ENCODE measurements at regions not wholly inside any gene's neighbourhood (a gene's known extent, or its start where the extent isn't known, plus 50 kb on each side); places are given as distances from the start of the nearest gene placed in this dataset.

DNA sequence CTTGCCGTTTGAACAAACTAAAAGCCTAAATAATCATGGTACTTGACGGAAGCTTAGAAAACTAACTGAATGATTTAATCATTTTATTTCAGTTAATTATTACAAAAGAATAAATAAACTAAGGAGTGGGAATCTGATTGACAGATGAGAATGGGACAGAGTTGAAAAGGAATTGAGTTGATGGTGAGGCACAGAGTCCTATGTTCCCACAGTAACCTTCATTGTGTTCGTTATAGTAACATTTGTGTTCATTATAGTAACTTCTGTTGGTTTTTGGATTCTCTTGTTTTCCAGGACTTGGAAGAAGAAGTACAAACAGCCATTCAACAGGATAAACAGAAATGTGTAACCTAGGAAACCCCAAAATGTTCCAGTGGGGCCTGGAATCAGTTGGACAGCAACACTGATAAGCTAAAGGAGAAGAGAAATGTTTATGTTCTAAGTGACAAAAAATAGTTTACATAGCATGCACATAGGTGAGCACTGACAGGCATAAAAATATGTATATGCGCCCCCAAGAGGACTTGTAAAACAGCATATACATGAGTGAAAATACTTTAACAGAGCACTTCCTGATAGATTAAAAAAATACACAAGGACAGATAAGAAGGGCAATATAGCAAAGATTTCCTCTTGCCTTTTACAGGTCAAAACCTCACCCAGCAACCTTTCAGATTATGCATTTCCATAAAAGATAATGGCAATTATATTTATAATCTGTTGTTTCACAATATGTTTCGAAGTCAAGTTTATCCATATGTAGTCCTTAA lies 218.6 kb upstream of the HTR2C start:
- DNase-seq (ENCODE audit: extremely low spot score) = no peak
- CTCF ChIA-PET = no interaction called here
- TF ChIP-seq, protein P1, sequence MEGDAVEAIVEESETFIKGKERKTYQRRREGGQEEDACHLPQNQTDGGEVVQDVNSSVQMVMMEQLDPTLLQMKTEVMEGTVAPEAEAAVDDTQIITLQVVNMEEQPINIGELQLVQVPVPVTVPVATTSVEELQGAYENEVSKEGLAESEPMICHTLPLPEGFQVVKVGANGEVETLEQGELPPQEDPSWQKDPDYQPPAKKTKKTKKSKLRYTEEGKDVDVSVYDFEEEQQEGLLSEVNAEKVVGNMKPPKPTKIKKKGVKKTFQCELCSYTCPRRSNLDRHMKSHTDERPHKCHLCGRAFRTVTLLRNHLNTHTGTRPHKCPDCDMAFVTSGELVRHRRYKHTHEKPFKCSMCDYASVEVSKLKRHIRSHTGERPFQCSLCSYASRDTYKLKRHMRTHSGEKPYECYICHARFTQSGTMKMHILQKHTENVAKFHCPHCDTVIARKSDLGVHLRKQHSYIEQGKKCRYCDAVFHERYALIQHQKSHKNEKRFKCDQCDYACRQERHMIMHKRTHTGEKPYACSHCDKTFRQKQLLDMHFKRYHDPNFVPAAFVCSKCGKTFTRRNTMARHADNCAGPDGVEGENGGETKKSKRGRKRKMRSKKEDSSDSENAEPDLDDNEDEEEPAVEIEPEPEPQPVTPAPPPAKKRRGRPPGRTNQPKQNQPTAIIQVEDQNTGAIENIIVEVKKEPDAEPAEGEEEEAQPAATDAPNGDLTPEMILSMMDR (IDR thresholded peaks at IDR 0.05; ENCODE audit: control extremely low read depth, extremely low read depth, low read depth, missing control alignments) = no peak
- POLR2A ChIA-PET = no interaction called here

DNA sequence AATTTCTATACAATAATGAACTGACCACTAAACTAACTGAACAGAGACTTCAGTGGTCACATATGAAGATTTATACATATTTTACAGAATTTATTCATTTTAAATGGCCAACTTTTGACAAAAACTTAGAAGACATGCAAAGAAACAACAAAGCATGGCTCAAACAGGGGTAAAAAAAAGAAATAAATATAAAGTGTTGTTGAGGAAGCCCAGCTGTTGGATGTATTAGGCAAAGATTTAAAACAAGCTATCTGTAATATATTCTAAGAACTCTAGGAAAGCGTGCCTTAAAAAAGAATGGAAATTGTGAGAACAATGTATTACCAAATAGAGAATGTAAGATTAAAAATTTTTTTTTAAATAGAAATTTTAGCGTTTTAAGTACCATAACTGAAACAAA lies 210.9 kb upstream of the HTR2C start:
- no peak for DNase-seq (ENCODE audit: extremely low spot score)
- CTCF ChIA-PET = no interaction called here
- TF ChIP-seq, protein P1 (IDR thresholded peaks at IDR 0.05; ENCODE audit: control extremely low read depth, extremely low read depth, low read depth, missing control alignments) = no peak
- POLR2A ChIA-PET = no interaction called here

DNA sequence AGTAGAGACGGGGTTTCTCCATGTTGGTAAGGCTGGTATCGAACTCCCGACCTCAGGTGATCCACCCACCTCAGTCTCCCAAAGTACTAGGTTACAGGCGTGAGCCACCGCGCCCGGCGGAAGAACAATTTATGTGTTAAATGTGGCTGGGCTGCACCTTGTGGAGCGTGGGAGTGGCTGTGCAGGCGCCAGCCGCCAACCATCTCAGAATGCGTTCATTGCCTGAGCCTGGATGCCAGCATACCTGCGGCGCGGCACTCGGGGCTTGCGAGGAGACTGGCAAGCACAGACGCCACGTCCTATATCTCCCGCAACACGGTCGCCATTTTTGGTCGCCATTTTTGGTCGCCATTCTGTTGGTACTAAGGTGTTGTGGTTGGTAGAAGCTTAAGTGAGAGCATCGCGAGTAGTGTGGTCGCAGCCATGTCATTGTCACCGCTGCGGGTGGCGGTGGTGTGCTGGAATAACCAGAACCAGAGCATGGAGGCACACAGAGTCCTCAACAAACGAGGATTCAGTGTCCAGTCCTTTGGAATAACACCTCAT lies 193.6 kb upstream of the HTR2C start:
- POLR2A ChIA-PET = no interaction called here
- TF ChIP-seq, protein P1 (IDR thresholded peaks at IDR 0.05; ENCODE audit: control extremely low read depth, extremely low read depth, low read depth, missing control alignments) = no peak
- CTCF ChIA-PET = no interaction called here
- DNase-seq (ENCODE audit: extremely low spot score) = no peak

Data from GM10248 (cell line).